HG03521 (cell line): ENCODE measurements at regions not wholly inside any gene's neighbourhood (a gene's known extent, or its start where the extent isn't known, plus 50 kb on each side); places are given as distances from the start of the nearest gene placed in this dataset.

Source experiments
- ATAC-seq: cut with Tn5 transposase; IDR thresholded peaks from one replicate; pipeline ENCODE4 v1.9.1; 2021; ENCODE audit warnings: mild to moderate bottlenecking, moderate library complexity; ENCODE audit not compliant: unreplicated experiment

GRCh38 chr19:28889941-28890670 is 322.8 kb downstream of the UQCRFS1 start:
- ATAC-seq = no peak

GRCh38 chr19:28887920-28888618 is 324.9 kb downstream of the UQCRFS1 start:
- no peak for ATAC-seq

GRCh38 chr19:28886708-28887107 is 326.2 kb downstream of the UQCRFS1 start:
- no peak for ATAC-seq

- ATAC-seq = no peak
Measured at GRCh38 chr19:28885965-28886364, 327.0 kb downstream of the UQCRFS1 start.

GRCh38 chr19:28884786-28885476 is 328.0 kb downstream of the UQCRFS1 start:
- no peak for ATAC-seq

- ATAC-seq = no peak
Measured at GRCh38 chr19:28883241-28883693, 329.7 kb downstream of the UQCRFS1 start.

GRCh38 chr19:28882818-28883217 is 330.1 kb downstream of the UQCRFS1 start:
- no peak for ATAC-seq

- ATAC-seq = no peak
Measured at GRCh38 chr19:28881616-28882015, 331.3 kb downstream of the UQCRFS1 start.

- ATAC-seq = no peak
Measured at GRCh38 chr19:28880735-28881401, 332.1 kb downstream of the UQCRFS1 start.

GRCh38 chr19:28878862-28879566 is 333.9 kb downstream of the UQCRFS1 start:
- ATAC-seq = no peak

GRCh38 chr19:28876609-28877123 is 336.3 kb downstream of the UQCRFS1 start:
- ATAC-seq = no peak

GRCh38 chr19:28874742-28875141 is 338.2 kb downstream of the UQCRFS1 start:
- no peak for ATAC-seq

GRCh38 chr19:28873301-28873700 is 339.6 kb downstream of the UQCRFS1 start:
- ATAC-seq = no peak

- ATAC-seq = no peak
Measured at GRCh38 chr19:28871099-28871725, 341.7 kb downstream of the UQCRFS1 start.

GRCh38 chr19:28869459-28869858 is 343.5 kb downstream of the UQCRFS1 start:
- ATAC-seq = no peak

GRCh38 chr19:28868836-28869235 is 344.1 kb downstream of the UQCRFS1 start:
- no peak for ATAC-seq

GRCh38 chr19:28867978-28868377 is 345.0 kb downstream of the UQCRFS1 start:
- no peak for ATAC-seq

- no peak for ATAC-seq
Measured at GRCh38 chr19:28864577-28865042, 348.3 kb downstream of the UQCRFS1 start.

- no peak for ATAC-seq
Measured at GRCh38 chr19:28864024-28864503, 348.9 kb downstream of the UQCRFS1 start.

- ATAC-seq = no peak
Measured at GRCh38 chr19:28862238-28862637, 350.7 kb downstream of the UQCRFS1 start.
